ENCODE measurements at regions not wholly inside any gene's neighbourhood (a gene's known extent, or its start where the extent isn't known, plus 50 kb on each side); places are given as distances from the start of the nearest gene placed in this dataset.

GRCh38 chr3:99376926-99377325 lies 261.5 kb upstream of the COL8A1 start:
- H3K36me3 ChIP-seq (ENCODE audit: control insufficient read depth in 1 of 2, insufficient read depth in 2 of 2, low read depth in 1 of 2, low read length in 2 of 2): no peaks in the 10 kb centered on the region
- no peak overlapping the region for H3K27ac ChIP-seq (ENCODE audit: low read length, poor library complexity, severe bottlenecking)
- H2BK120ac ChIP-seq (ENCODE audit: low read depth, low read length): no peak overlapping the region
- no peak overlapping the region for H3K4me2 ChIP-seq (ENCODE audit: low read length, poor library complexity, severe bottlenecking)
- H2AK5ac ChIP-seq (ENCODE audit: low read length, severe bottlenecking): peak overlapping the region; percentile 19
- no peaks in the 10 kb centered on the region for H3K4me1 ChIP-seq (ENCODE audit: control insufficient read depth, insufficient read depth, low read depth, low read length)
- no peak overlapping the region for H4K91ac ChIP-seq (ENCODE audit: low read length)
- no peak overlapping the region for H3K4me3 ChIP-seq (ENCODE audit: insufficient read depth in 1 of 2, low read depth in 1 of 2, low read length in 2 of 2)
- WGBS: 86% methylated on average over 3 of the region's 3 CpGs
- H3K9ac ChIP-seq (ENCODE audit: low read length): no peak overlapping the region
- no peak overlapping the region for H2BK5ac ChIP-seq (ENCODE audit: low read depth, low read length, poor library complexity, severe bottlenecking)
- peak overlapping the region in 1 of 2 experiments; percentile 15 for H3K23ac ChIP-seq (ENCODE audit: low read length in 2 of 2)
- no peak overlapping the region for H3K18ac ChIP-seq (ENCODE audit: low read depth in 1 of 2, low read length in 2 of 2)
- H2AFZ ChIP-seq (ENCODE audit: low read depth, low read length): no peak overlapping the region
- H4K8ac ChIP-seq (ENCODE audit: low read length): no peak overlapping the region
- no peak overlapping the region for H2BK15ac ChIP-seq (ENCODE audit: low read depth, poor library complexity, severe bottlenecking)
- H3K14ac ChIP-seq (ENCODE audit: low read length in 2 of 2): no peak overlapping the region
- H3K4ac ChIP-seq (ENCODE audit: low read depth in 1 of 2, low read length in 2 of 2): no peak overlapping the region
- no peaks in the 10 kb centered on the region for H3K79me1 ChIP-seq (replicated peaks; ENCODE audit: low read length, poor library complexity, severe bottlenecking)
- H3K27me3 ChIP-seq (ENCODE audit: control insufficient read depth in 1 of 2, insufficient read depth in 1 of 2, low read length in 2 of 2): no peaks in the 10 kb centered on the region
- no peak for DNase-seq
- H2BK12ac ChIP-seq (ENCODE audit: low read length in 2 of 2): peak overlapping the region in 1 of 2 experiments; percentile 7
- peaks cover 10% of the 10 kb centered on the region for H3K9me3 ChIP-seq (ENCODE audit: control insufficient read depth, low read length)

- Histone ChIP-seq H3K9me3 (ENCODE audit: control insufficient read depth, low read length) (peaks cover 3% of the 10 kb centered on the region), H3K9ac (ENCODE audit: low read length) (no peak overlapping the region), H2BK5ac (ENCODE audit: low read depth, low read length, poor library complexity, severe bottlenecking) (no peak overlapping the region), H3K23ac (ENCODE audit: low read length in 2 of 2) (no peak overlapping the region), H3K4ac (ENCODE audit: low read depth in 1 of 2, low read length in 2 of 2) (no peak overlapping the region), H2BK15ac (ENCODE audit: low read depth, poor library complexity, severe bottlenecking) (no peak overlapping the region), H4K91ac (ENCODE audit: low read length) (no peak overlapping the region), H3K4me3 (ENCODE audit: insufficient read depth in 1 of 2, low read depth in 1 of 2, low read length in 2 of 2) (no peak overlapping the region), H3K27me3 (ENCODE audit: control insufficient read depth in 1 of 2, insufficient read depth in 1 of 2, low read length in 2 of 2) (no peaks in the 10 kb centered on the region), H3K14ac (ENCODE audit: low read length in 2 of 2) (no peak overlapping the region), H2BK120ac (ENCODE audit: low read depth, low read length) (no peak overlapping the region), H2AK5ac (ENCODE audit: low read length, severe bottlenecking) (no peak overlapping the region), H2AFZ (ENCODE audit: low read depth, low read length) (no peak overlapping the region), H2BK12ac (ENCODE audit: low read length in 2 of 2) (no peak overlapping the region), H3K4me1 (ENCODE audit: control insufficient read depth, insufficient read depth, low read depth, low read length) (no peaks in the 10 kb centered on the region), H3K27ac (ENCODE audit: low read length, poor library complexity, severe bottlenecking) (peak overlapping the region; percentile 85), H3K36me3 (ENCODE audit: control insufficient read depth in 1 of 2, insufficient read depth in 2 of 2, low read depth in 1 of 2, low read length in 2 of 2) (no peaks in the 10 kb centered on the region), H4K8ac (ENCODE audit: low read length) (no peak overlapping the region), H3K79me1 (replicated peaks; ENCODE audit: low read length, poor library complexity, severe bottlenecking) (no peaks in the 10 kb centered on the region), H3K4me2 (ENCODE audit: low read length, poor library complexity, severe bottlenecking) (no peak overlapping the region), H3K18ac (ENCODE audit: low read depth in 1 of 2, low read length in 2 of 2) (no peak overlapping the region)
- DNase-seq: no peak
- WGBS: 100% methylated on average over 2 of the region's 2 CpGs
Measured at GRCh38 chr3:99373846-99374210, 264.6 kb upstream of the COL8A1 start.

- H3K79me1 ChIP-seq (replicated peaks; ENCODE audit: low read length, poor library complexity, severe bottlenecking): no peaks in the 10 kb centered on the region
Measured at GRCh38 chr3:99373088-99373845, 265.1 kb upstream of the COL8A1 start.

GRCh38 chr3:99366663-99367429 lies 271.5 kb upstream of the COL8A1 start:
- H2BK15ac ChIP-seq (ENCODE audit: low read depth, poor library complexity, severe bottlenecking): no peak overlapping the region
- H3K18ac ChIP-seq (ENCODE audit: low read depth in 1 of 2, low read length in 2 of 2): no peak overlapping the region
- no peak overlapping the region for H3K4me2 ChIP-seq (ENCODE audit: low read length, poor library complexity, severe bottlenecking)
- H2AFZ ChIP-seq (ENCODE audit: low read depth, low read length): no peak overlapping the region
- no peaks in the 10 kb centered on the region for H3K9me3 ChIP-seq (ENCODE audit: control insufficient read depth, low read length)
- no peaks in the 10 kb centered on the region for H3K36me3 ChIP-seq (ENCODE audit: control insufficient read depth in 1 of 2, insufficient read depth in 2 of 2, low read depth in 1 of 2, low read length in 2 of 2)
- H3K9ac ChIP-seq (ENCODE audit: low read length): no peak overlapping the region
- H3K4me3 ChIP-seq (ENCODE audit: insufficient read depth in 1 of 2, low read depth in 1 of 2, low read length in 2 of 2): no peak overlapping the region
- H2BK5ac ChIP-seq (ENCODE audit: low read depth, low read length, poor library complexity, severe bottlenecking): no peak overlapping the region
- H3K27me3 ChIP-seq (ENCODE audit: control insufficient read depth in 1 of 2, insufficient read depth in 1 of 2, low read length in 2 of 2): no peaks in the 10 kb centered on the region
- no peak overlapping the region for H3K14ac ChIP-seq (ENCODE audit: low read length in 2 of 2)
- no peak for DNase-seq
- H4K91ac ChIP-seq (ENCODE audit: low read length): no peak overlapping the region
- H3K23ac ChIP-seq (ENCODE audit: low read length in 2 of 2): no peak overlapping the region
- no peaks in the 10 kb centered on the region for H3K79me1 ChIP-seq (replicated peaks; ENCODE audit: low read length, poor library complexity, severe bottlenecking)
- no peak overlapping the region for H4K8ac ChIP-seq (ENCODE audit: low read length)
- no peak overlapping the region for H2AK5ac ChIP-seq (ENCODE audit: low read length, severe bottlenecking)
- H2BK120ac ChIP-seq (ENCODE audit: low read depth, low read length): no peak overlapping the region
- no peak overlapping the region for H2BK12ac ChIP-seq (ENCODE audit: low read length in 2 of 2)
- H3K27ac ChIP-seq (ENCODE audit: low read length, poor library complexity, severe bottlenecking): no peak overlapping the region
- no peak overlapping the region for H3K4ac ChIP-seq (ENCODE audit: low read depth in 1 of 2, low read length in 2 of 2)
- 98% methylated on average over 4 of the region's 5 CpGs for WGBS
- H3K4me1 ChIP-seq (ENCODE audit: control insufficient read depth, insufficient read depth, low read depth, low read length): no peaks in the 10 kb centered on the region

More at GRCh38 chr3:99373088-99373845, 265.1 kb upstream of the COL8A1 start:
- H2BK120ac ChIP-seq (ENCODE audit: low read depth, low read length): no peak overlapping the region
- no peaks in the 10 kb centered on the region for H3K27me3 ChIP-seq (ENCODE audit: control insufficient read depth in 1 of 2, insufficient read depth in 1 of 2, low read length in 2 of 2)
- no peak overlapping the region for H2BK12ac ChIP-seq (ENCODE audit: low read length in 2 of 2)
- no peak overlapping the region for H3K18ac ChIP-seq (ENCODE audit: low read depth in 1 of 2, low read length in 2 of 2)
- no peaks in the 10 kb centered on the region for H3K4me1 ChIP-seq (ENCODE audit: control insufficient read depth, insufficient read depth, low read depth, low read length)
- 76% methylated on average over 3 of the region's 4 CpGs for WGBS
- peak overlapping the region; percentile 70 for H2BK5ac ChIP-seq (ENCODE audit: low read depth, low read length, poor library complexity, severe bottlenecking)
- no peak overlapping the region for H4K8ac ChIP-seq (ENCODE audit: low read length)
- no peak overlapping the region for H3K4ac ChIP-seq (ENCODE audit: low read depth in 1 of 2, low read length in 2 of 2)
- H3K23ac ChIP-seq (ENCODE audit: low read length in 2 of 2): no peak overlapping the region
- peak; percentile 10 for DNase-seq
- H4K91ac ChIP-seq (ENCODE audit: low read length): no peak overlapping the region
- no peak overlapping the region for H2AFZ ChIP-seq (ENCODE audit: low read depth, low read length)
- peak overlapping the region; percentile 85 for H3K27ac ChIP-seq (ENCODE audit: low read length, poor library complexity, severe bottlenecking)
- H3K9ac ChIP-seq (ENCODE audit: low read length): no peak overlapping the region
- H3K9me3 ChIP-seq (ENCODE audit: control insufficient read depth, low read length): peaks cover 3% of the 10 kb centered on the region
- no peaks in the 10 kb centered on the region for H3K36me3 ChIP-seq (ENCODE audit: control insufficient read depth in 1 of 2, insufficient read depth in 2 of 2, low read depth in 1 of 2, low read length in 2 of 2)
- no peak overlapping the region for H2BK15ac ChIP-seq (ENCODE audit: low read depth, poor library complexity, severe bottlenecking)
- H3K4me2 ChIP-seq (ENCODE audit: low read length, poor library complexity, severe bottlenecking): no peak overlapping the region
- H3K4me3 ChIP-seq (ENCODE audit: insufficient read depth in 1 of 2, low read depth in 1 of 2, low read length in 2 of 2): no peak overlapping the region
- H2AK5ac ChIP-seq (ENCODE audit: low read length, severe bottlenecking): no peak overlapping the region
- H3K14ac ChIP-seq (ENCODE audit: low read length in 2 of 2): no peak overlapping the region
